BE2C (cell line): ENCODE measurements at regions not wholly inside any gene's neighbourhood (a gene's known extent, or its start where the extent isn't known, plus 50 kb on each side); places are given as distances from the start of the nearest gene placed in this dataset.

ENCODE experiments used
- DNase-seq: peaks from one replicate; pipeline ENCODE4 v3.0.0-alpha.2; 2020
- H3K27me3 ChIP-seq: fragments of 250-450 bp; sonication (Bioruptor Pico); 2 replicates; pipeline ENCODE4 v1.5.1; 2020; ENCODE audit warnings: mild to moderate bottlenecking
- H3K36me3 ChIP-seq: fragments of 250-450 bp; sonication (Bioruptor Pico); 2 replicates; pipeline ENCODE4 v1.5.1; 2020; ENCODE audit warnings: mild to moderate bottlenecking
- H3K4me1 ChIP-seq: fragments of 250-450 bp; sonication (Bioruptor Pico); 2 replicates; pipeline ENCODE4 v1.5.1; 2020
- H3K4me3 ChIP-seq: 2 replicates; pipeline ENCODE4 v1.5.1; 2011; ENCODE audit warnings: low read depth, low read length
- H3K9me3 ChIP-seq: fragments of 250-450 bp; sonication (Bioruptor Pico); 2 replicates; pipeline ENCODE4 v1.5.1; 2020
- CTCF ChIP-seq: IDR thresholded peaks from 2 replicates; pipeline ENCODE4 v1.5.1; 2012; ENCODE audit warnings: mild to moderate bottlenecking, low read depth, low read length

- no peak for TF ChIP-seq CTCF
- no peak for DNase-seq
- no peaks in the 10 kb centered on the region for H3K9me3 ChIP-seq
- H3K4me3 ChIP-seq = no peak overlapping the region
- H3K36me3 ChIP-seq = no peaks in the 10 kb centered on the region
- no peaks in the 10 kb centered on the region for H3K27me3 ChIP-seq
- no peaks in the 10 kb centered on the region for H3K4me1 ChIP-seq
Observed at GRCh38 chr12:97848051-97848450, 385.4 kb downstream of the RMST start.

- H3K4me3 ChIP-seq = no peak overlapping the region
- TF ChIP-seq CTCF = no peak
- no peaks in the 10 kb centered on the region for H3K4me1 ChIP-seq
- no peaks in the 10 kb centered on the region for H3K27me3 ChIP-seq
- no peaks in the 10 kb centered on the region for H3K9me3 ChIP-seq
- no peaks in the 10 kb centered on the region for H3K36me3 ChIP-seq
- no peak for DNase-seq
Observed at GRCh38 chr12:97854477-97854876, 391.9 kb downstream of the RMST start.

GRCh38 chr12:97862072-97862471 is 399.5 kb downstream of the RMST start:
- Histone ChIP-seq H3K4me3 (no peak overlapping the region), H3K27me3 (no peaks in the 10 kb centered on the region), H3K9me3 (no peaks in the 10 kb centered on the region), H3K4me1 (no peaks in the 10 kb centered on the region), H3K36me3 (no peaks in the 10 kb centered on the region)
- no peak for DNase-seq
- no peak for TF ChIP-seq CTCF

- no peak overlapping the region for H3K4me3 ChIP-seq
- no peaks in the 10 kb centered on the region for H3K27me3 ChIP-seq
- no peaks in the 10 kb centered on the region for H3K9me3 ChIP-seq
- DNase-seq = no peak
- no peaks in the 10 kb centered on the region for H3K36me3 ChIP-seq
- no peak for TF ChIP-seq CTCF
- H3K4me1 ChIP-seq = no peaks in the 10 kb centered on the region
Observed at GRCh38 chr12:97875064-97875463, 412.5 kb downstream of the RMST start.

GRCh38 chr12:97876780-97877179 is 414.2 kb downstream of the RMST start:
- Histone ChIP-seq H3K4me1 (no peaks in the 10 kb centered on the region), H3K27me3 (no peaks in the 10 kb centered on the region), H3K9me3 (no peaks in the 10 kb centered on the region; the same call in 1 of the 2 replicates), H3K36me3 (no peaks in the 10 kb centered on the region), H3K4me3 (no peak overlapping the region)
- TF ChIP-seq CTCF = no peak
- DNase-seq = no peak

- Histone ChIP-seq H3K36me3 (no peaks in the 10 kb centered on the region), H3K4me3 (no peak overlapping the region), H3K27me3 (no peaks in the 10 kb centered on the region), H3K9me3 (no peaks in the 10 kb centered on the region; the same call in 1 of the 2 replicates), H3K4me1 (no peaks in the 10 kb centered on the region)
- no peak for DNase-seq
- no peak for TF ChIP-seq CTCF
Observed at GRCh38 chr12:97877404-97877803, 414.8 kb downstream of the RMST start.
